Thyroid gland (tissue), 4 donors: ENCODE measurements at regions not wholly inside any gene's neighbourhood (a gene's known extent, or its start where the extent isn't known, plus 50 kb on each side); places are given as distances from the start of the nearest gene placed in this dataset.
"Not testable (repeated sequence)": the region's sequence is repeated elsewhere in the genome, so short reads cannot be mapped to it uniquely, and the experiment has no call there.

Experiments
- CTCF ChIP-seq, 6 experiments: fragments of 200-600 bp in 3 of 6; fragments of 450-650 bp in 3 of 6; sonication (generic) in 3 of 6; IDR thresholded peaks; one replicate each; pipeline ENCODE4 v1.5.1; 2016 to 2019; ENCODE audit warnings: antibody characterized with exemption in 6 of 6, mild to moderate bottlenecking in 2 of 6, inconsistent platforms in 1 of 6, moderate library complexity in 1 of 6
- POLR2A ChIP-seq, 2 donors: fragments of 450-650 bp; IDR thresholded peaks; one replicate each; pipeline ENCODE4 v1.6.1; 2017; ENCODE audit warnings: antibody characterized with exemption in 2 of 2, mild to moderate bottlenecking in 2 of 2, moderate library complexity in 1 of 2

DNA sequence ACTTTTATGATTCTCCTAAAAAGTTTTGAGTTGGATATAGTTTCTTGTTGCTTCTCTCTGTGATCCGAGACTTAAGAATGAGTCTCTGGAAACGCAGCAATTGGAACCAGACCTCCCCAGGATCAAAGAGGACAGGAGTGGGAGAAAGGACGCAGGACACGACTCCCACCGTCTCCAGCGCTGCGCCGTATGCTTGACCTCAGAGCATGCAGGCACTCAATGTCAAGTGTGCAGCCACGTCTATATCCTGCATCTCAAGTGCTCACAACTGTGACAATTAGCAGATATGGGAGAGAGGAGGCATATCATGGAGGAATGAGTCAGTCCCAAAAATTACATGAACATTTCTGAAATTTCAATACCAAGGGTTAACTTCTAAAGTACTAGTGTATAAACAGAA lies 199.0 kb upstream of the PLGLB1 start:
- not testable (repeated sequence) for TF ChIP-seq CTCF, POLR2A (IDR thresholded peaks at IDR 0.05)
